SK-N-SH (cell line): ENCODE measurements at regions not wholly inside any gene's neighbourhood (a gene's known extent, or its start where the extent isn't known, plus 50 kb on each side); places are given as distances from the start of the nearest gene placed in this dataset.

Source experiments
- CTCF ChIA-PET: fragments of 300-600, 350-600 bp; formaldehyde crosslinking; extraction: SDS; loops from one replicate; lab custom pipeline; 2021; lab: Yijun Ruan, JAX
- POLR2A ChIA-PET: fragments of 350-600 bp; sonication (Branson Sonifier 250); formaldehyde crosslinking; extraction: SDS; loops from one replicate; lab custom pipeline; 2020; ENCODE audit warnings: antibody characterized with exemption, inconsistent platforms; lab: Yijun Ruan, JAX
- DNase-seq: peaks from one replicate; pipeline ENCODE4 v3.0.0; 2012
- H2AFZ ChIP-seq: fragments of 200-600 bp; sonication (generic); 2 replicates; pipeline ENCODE4 v1.8.1; 2016; ENCODE audit warnings: antibody characterized with exemption, mild to moderate bottlenecking, low read depth
- H3F3A ChIP-seq: fragments of 200-600 bp; sonication (generic); replicated peaks from 2 replicates; pipeline ENCODE3; 2016; ENCODE audit warnings: antibody characterized with exemption, mild to moderate bottlenecking; ENCODE audit not compliant: insufficient read depth
- H3K27ac ChIP-seq, 2 experiments: fragments of 200-500 bp in 1 of 2; fragments of 200-600 bp in 1 of 2; sonication (Bioruptor generic) in 1 of 2; sonication (generic), shearing (Covaris generic) in 1 of 2; 2 replicates each; pipeline versions ENCODE4 v1.5.1 to v1.6.1; 2014 to 2016; ENCODE audit warnings: low read depth in 2 of 2, inconsistent platforms in 1 of 2, low read length in 1 of 2, mild to moderate bottlenecking in 1 of 2, mixed read lengths in 1 of 2
- H3K27me3 ChIP-seq: fragments of 200-600 bp; sonication (generic), shearing (Covaris generic); 2 replicates; pipeline ENCODE4 v1.6.1; 2016; ENCODE audit warnings: mixed run types; ENCODE audit not compliant: insufficient read depth
- H3K36me3 ChIP-seq, 2 experiments: fragments of 200-500 bp in 1 of 2; fragments of 200-600 bp in 1 of 2; sonication (Bioruptor generic) in 1 of 2; sonication (generic) in 1 of 2; replicated peaks in 1 of 2; 2 replicates each; pipeline versions ENCODE3 to v1.5.1; 2014 to 2016; ENCODE audit warnings: low read length in 1 of 2, mild to moderate bottlenecking in 1 of 2; ENCODE audit not compliant: insufficient read depth in 2 of 2, control insufficient read depth in 1 of 2
- H3K4me1 ChIP-seq, 2 experiments: fragments of 200-500 bp in 1 of 2; fragments of 200-600 bp in 1 of 2; sonication (Bioruptor generic) in 1 of 2; sonication (generic), shearing (Covaris generic) in 1 of 2; 2 replicates each; pipeline versions ENCODE4 v1.5.1 to v1.6.1; 2014 to 2016; ENCODE audit warnings: low read depth in 1 of 2, low read length in 1 of 2, mixed run types in 1 of 2; ENCODE audit not compliant: insufficient read depth in 2 of 2, control insufficient read depth in 1 of 2
- H3K4me2 ChIP-seq: fragments of 200-600 bp; sonication (generic), shearing (Covaris generic); 2 replicates; pipeline ENCODE4 v1.6.1; 2017; ENCODE audit warnings: mixed run types
- H3K4me3 ChIP-seq, 2 experiments: fragments of 200-500 bp in 1 of 2; fragments of 200-600 bp in 1 of 2; sonication (Bioruptor generic) in 1 of 2; sonication (generic), shearing (Covaris generic) in 1 of 2; 2 replicates each; pipeline versions ENCODE4 v1.5.1 to v1.8.1; 2014 to 2016; ENCODE audit warnings: low read depth in 2 of 2, inconsistent platforms in 1 of 2, low read length in 1 of 2, mild to moderate bottlenecking in 1 of 2, mixed read lengths in 1 of 2, moderate library complexity in 1 of 2
- H3K79me2 ChIP-seq: fragments of 200-600 bp; sonication (generic); 2 replicates; pipeline ENCODE4 v1.8.1; 2017; ENCODE audit warnings: mild to moderate bottlenecking; ENCODE audit not compliant: insufficient read depth
- H3K9ac ChIP-seq: fragments of 200-600 bp; sonication (generic); 2 replicates; pipeline ENCODE4 v1.6.1; 2017; ENCODE audit warnings: mixed run types
- H3K9me2 ChIP-seq: fragments of 200-600 bp; sonication (generic); 2 replicates; pipeline ENCODE4 v1.6.1; 2017; ENCODE audit warnings: mixed run types
- H3K9me3 ChIP-seq: fragments of 200-600 bp; sonication (generic); 2 replicates; pipeline ENCODE4 v1.6.1; 2017; ENCODE audit warnings: mixed run types, mild to moderate bottlenecking, moderate library complexity
- H4K20me1 ChIP-seq: fragments of 200-600 bp; sonication (generic); 2 replicates; pipeline ENCODE4 v1.6.1; 2017; ENCODE audit warnings: mild to moderate bottlenecking, mixed run types; ENCODE audit not compliant: insufficient read depth
- FOSL2 ChIP-seq: IDR thresholded peaks from 2 replicates; pipeline ENCODE4 v1.4.0; 2012; ENCODE audit warnings: low read depth, mild to moderate bottlenecking, moderate library complexity, borderline replicate concordance
- FOXJ3 ChIP-seq: sonication (generic); formaldehyde crosslinking; IDR thresholded peaks from 2 replicates; pipeline ENCODE4 v1.5.1; 2020; ENCODE audit warnings: mild to moderate bottlenecking, missing genetic modification reagents
- FOXM1 ChIP-seq: IDR thresholded peaks from 2 replicates; pipeline ENCODE4 v1.4.0; 2012; ENCODE audit warnings: low read depth, mild to moderate bottlenecking
- MXI1 ChIP-seq: IDR thresholded peaks from 2 replicates; pipeline ENCODE4 v1.6.1; 2012; ENCODE audit warnings: mild to moderate bottlenecking, low read depth, low read length, improper control_type of control experiment
- POLR2AphosphoS5 ChIP-seq: IDR thresholded peaks from 2 replicates; pipeline ENCODE4 v1.6.1; 2012; ENCODE audit warnings: low read depth, low read length
- RCOR1 ChIP-seq: fragments of 150-350 bp; IDR thresholded peaks from 2 replicates; pipeline ENCODE4 v1.6.1; 2017; ENCODE audit warnings: antibody characterized with exemption, low read length
- RFX5 ChIP-seq: IDR thresholded peaks from 2 replicates; pipeline ENCODE4 v1.6.1; 2012; ENCODE audit warnings: mild to moderate bottlenecking, improper control_type of control experiment, low read length
- RXRA ChIP-seq: IDR thresholded peaks from 2 replicates; pipeline ENCODE4 v1.4.0; 2012; ENCODE audit warnings: low read depth, mild to moderate bottlenecking, borderline replicate concordance
- TAF1 ChIP-seq: IDR thresholded peaks from 2 replicates; pipeline ENCODE4 v1.6.1; 2012; ENCODE audit warnings: low read depth, mild to moderate bottlenecking, low read length, moderate library complexity, borderline replicate concordance
- WGBS: methylation state at CpG from one replicate; pipeline ENCODE4 v1.1.6; 2017; ENCODE audit warnings: low lambda C conversion rate; 5-methylcytosine and 5-hydroxymethylcytosine counted together
- TF ChIP-seq, protein P1 (sequence below): IDR thresholded peaks from 2 replicates; pipeline ENCODE4; 2012
- TF ChIP-seq, protein P2 (sequence below): fragments of 200-600 bp; sonication (generic); IDR thresholded peaks from 2 replicates; pipeline ENCODE4 v1.6.1; 2017; ENCODE audit warnings: antibody characterized with exemption, mild to moderate bottlenecking, moderate library complexity
- TF ChIP-seq, protein P3 (sequence below): fragments of 150-350 bp; IDR thresholded peaks from 2 replicates; pipeline ENCODE4 v1.6.1; 2017; ENCODE audit warnings: antibody characterized with exemption, low read length, low read depth, borderline replicate concordance
- TF ChIP-seq, protein P4 (sequence below): IDR thresholded peaks from 2 replicates; pipeline ENCODE4 v1.4.0; 2012; ENCODE audit warnings: low read depth
- TF ChIP-seq, protein P5 (sequence below): fragments of 150-350 bp; IDR thresholded peaks from 2 replicates; pipeline ENCODE4 v1.6.1; 2016; ENCODE audit warnings: mild to moderate bottlenecking, low read depth, low read length

DNA sequence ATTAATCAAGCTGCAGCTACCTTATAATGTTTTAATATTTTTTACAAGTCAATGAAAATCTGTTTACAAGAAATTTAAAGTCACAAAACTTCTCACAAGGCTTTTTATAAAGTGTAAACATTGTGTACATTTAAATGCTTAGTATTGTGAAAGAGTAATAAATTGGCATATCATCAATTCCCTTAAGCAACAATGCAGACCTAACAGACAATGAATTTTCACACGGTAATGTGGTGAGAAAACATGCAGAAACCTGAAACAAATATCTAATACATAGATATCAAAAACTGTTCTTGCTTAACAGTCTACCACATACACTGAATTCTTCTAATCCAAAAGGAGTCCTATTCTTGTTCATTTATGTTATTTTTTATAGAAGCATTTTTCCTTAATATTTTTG, 220.7 kb downstream of the CRPPA start:
- Histone ChIP-seq H3F3A (no peaks in the 10 kb centered on the region), H4K20me1 (no peaks in the 10 kb centered on the region), H3K27ac (no peak overlapping the region), H3K79me2 (no peaks in the 10 kb centered on the region), H3K9me3 (no peaks in the 10 kb centered on the region), H3K4me2 (no peak overlapping the region), H3K27me3 (no peaks in the 10 kb centered on the region), H2AFZ (no peak overlapping the region), H3K9ac (no peak overlapping the region), H3K9me2 (no peaks in the 10 kb centered on the region), H3K4me1 (peaks cover 0 to 18% of the 10 kb centered on the region in 2 experiments; a peak in 2 of 4 replicates), H3K4me3 (no peak overlapping the region), H3K36me3 (no peaks in the 10 kb centered on the region)
- 24% methylated on average over 1 of the region's 1 CpG for WGBS
- ChIA-PET POLR2A (no interaction called here), CTCF (interaction anchor here (0.9 to 1.5 kb wide), 3 partner anchors 10 to 660 kb away, joined by 3 to 4 read pairs (median 4); no protein-coding TSS in a partner anchor)
- TF ChIP-seq RXRA = no peak
- no peak for DNase-seq

DNA sequence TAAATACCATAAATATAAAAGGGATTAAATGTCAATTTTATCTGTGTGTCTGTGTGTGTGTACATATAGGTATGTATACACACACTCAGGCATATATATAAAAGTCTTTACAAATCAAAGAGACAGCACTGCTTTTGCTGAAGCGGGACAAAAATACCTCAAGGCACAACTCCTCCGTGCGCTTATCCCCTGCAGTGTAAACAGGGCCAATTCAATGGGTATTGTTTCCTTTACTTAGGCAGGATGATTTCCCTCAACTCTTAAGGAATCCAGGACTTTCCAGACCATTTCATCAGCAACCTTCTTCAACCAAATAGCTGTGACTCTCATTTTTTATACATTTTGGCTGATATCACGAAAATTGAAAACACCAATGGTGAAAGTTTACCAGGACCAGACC, 227.7 kb downstream of the CRPPA start:
- H4K20me1 ChIP-seq = no peaks in the 10 kb centered on the region
- no peak overlapping the region for H3K4me3 ChIP-seq
- no peaks in the 10 kb centered on the region for H3K79me2 ChIP-seq
- H3K36me3 ChIP-seq = no peaks in the 10 kb centered on the region
- no peak for DNase-seq
- CTCF ChIA-PET = no interaction called here
- no peak overlapping the region for H3K9ac ChIP-seq
- H3K9me3 ChIP-seq = no peaks in the 10 kb centered on the region
- WGBS = 44% methylated on average over 4 of the region's 4 CpGs
- H3K27ac ChIP-seq = no peak overlapping the region
- H2AFZ ChIP-seq = no peak overlapping the region
- H3K9me2 ChIP-seq = no peaks in the 10 kb centered on the region
- H3K4me1 ChIP-seq = no peaks in the 10 kb centered on the region
- no peaks in the 10 kb centered on the region for H3F3A ChIP-seq
- POLR2A ChIA-PET = no interaction called here
- no peaks in the 10 kb centered on the region for H3K27me3 ChIP-seq
- no peak overlapping the region for H3K4me2 ChIP-seq
- TF ChIP-seq, protein P1, sequence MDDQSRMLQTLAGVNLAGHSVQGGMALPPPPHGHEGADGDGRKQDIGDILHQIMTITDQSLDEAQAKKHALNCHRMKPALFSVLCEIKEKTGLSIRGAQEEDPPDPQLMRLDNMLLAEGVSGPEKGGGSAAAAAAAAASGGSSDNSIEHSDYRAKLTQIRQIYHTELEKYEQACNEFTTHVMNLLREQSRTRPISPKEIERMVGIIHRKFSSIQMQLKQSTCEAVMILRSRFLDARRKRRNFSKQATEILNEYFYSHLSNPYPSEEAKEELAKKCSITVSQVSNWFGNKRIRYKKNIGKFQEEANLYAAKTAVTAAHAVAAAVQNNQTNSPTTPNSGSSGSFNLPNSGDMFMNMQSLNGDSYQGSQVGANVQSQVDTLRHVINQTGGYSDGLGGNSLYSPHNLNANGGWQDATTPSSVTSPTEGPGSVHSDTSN = no peak
- TF ChIP-seq, protein P2, sequence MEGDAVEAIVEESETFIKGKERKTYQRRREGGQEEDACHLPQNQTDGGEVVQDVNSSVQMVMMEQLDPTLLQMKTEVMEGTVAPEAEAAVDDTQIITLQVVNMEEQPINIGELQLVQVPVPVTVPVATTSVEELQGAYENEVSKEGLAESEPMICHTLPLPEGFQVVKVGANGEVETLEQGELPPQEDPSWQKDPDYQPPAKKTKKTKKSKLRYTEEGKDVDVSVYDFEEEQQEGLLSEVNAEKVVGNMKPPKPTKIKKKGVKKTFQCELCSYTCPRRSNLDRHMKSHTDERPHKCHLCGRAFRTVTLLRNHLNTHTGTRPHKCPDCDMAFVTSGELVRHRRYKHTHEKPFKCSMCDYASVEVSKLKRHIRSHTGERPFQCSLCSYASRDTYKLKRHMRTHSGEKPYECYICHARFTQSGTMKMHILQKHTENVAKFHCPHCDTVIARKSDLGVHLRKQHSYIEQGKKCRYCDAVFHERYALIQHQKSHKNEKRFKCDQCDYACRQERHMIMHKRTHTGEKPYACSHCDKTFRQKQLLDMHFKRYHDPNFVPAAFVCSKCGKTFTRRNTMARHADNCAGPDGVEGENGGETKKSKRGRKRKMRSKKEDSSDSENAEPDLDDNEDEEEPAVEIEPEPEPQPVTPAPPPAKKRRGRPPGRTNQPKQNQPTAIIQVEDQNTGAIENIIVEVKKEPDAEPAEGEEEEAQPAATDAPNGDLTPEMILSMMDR = no peak

DNA sequence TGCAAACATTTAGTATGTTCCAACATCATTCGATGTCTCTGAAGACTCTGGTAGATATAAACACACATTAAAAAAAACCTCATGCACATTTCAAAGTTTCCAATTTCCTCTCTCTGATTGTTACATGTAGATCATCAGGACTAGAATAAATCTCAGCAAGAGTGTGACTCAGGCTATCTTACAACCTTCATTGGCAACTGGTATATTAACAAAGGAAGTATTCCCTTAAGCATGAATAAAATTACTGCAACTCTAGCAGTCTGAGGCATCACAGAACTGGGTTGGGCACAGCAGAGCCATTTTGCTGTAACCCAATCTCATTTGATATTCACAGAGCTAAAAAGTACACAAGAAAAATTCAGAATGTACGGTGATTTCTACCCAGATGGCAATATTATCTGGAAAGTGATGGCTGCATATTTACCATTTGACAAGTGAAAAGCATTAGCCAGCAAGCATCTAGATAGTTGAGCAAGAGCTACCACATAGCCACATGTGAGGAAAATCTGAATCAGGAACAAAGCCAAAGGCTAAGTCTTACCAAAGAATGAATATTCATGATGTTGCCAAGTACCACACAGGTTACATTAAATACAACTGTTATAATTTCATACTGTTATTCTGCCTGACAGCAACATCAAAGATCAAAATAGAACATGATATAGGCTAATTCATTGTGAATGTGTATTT, 232.2 kb downstream of the CRPPA start:
- ChIA-PET CTCF (no interaction called here), POLR2A (no interaction called here)
- H3K9me3 ChIP-seq = no peaks in the 10 kb centered on the region
- WGBS = 35% methylated on average over 2 of the region's 2 CpGs
- H3K9me2 ChIP-seq = no peaks in the 10 kb centered on the region
- H3F3A ChIP-seq = no peaks in the 10 kb centered on the region
- H3K9ac ChIP-seq = no peak overlapping the region
- DNase-seq = no peak
- no peaks in the 10 kb centered on the region for H3K27me3 ChIP-seq
- H3K27ac ChIP-seq = no peak overlapping the region
- no peaks in the 10 kb centered on the region for H4K20me1 ChIP-seq
- no peaks in the 10 kb centered on the region; a peak in 1 of 4 replicates for H3K4me1 ChIP-seq
- H3K79me2 ChIP-seq = no peaks in the 10 kb centered on the region
- H2AFZ ChIP-seq = no peak overlapping the region
- TF ChIP-seq FOXM1 (no peak), TAF1 (no peak), RXRA (no peak), RCOR1 (no peak), POLR2AphosphoS5 (no peak), FOSL2 (no peak), RFX5 (no peak), FOXJ3 (CRISPR knock-in tag) (no peak), MXI1 (no peak)
- TF ChIP-seq, protein P3, sequence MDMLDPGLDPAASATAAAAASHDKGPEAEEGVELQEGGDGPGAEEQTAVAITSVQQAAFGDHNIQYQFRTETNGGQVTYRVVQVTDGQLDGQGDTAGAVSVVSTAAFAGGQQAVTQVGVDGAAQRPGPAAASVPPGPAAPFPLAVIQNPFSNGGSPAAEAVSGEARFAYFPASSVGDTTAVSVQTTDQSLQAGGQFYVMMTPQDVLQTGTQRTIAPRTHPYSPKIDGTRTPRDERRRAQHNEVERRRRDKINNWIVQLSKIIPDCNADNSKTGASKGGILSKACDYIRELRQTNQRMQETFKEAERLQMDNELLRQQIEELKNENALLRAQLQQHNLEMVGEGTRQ = no peak
- TF ChIP-seq, protein P4, sequence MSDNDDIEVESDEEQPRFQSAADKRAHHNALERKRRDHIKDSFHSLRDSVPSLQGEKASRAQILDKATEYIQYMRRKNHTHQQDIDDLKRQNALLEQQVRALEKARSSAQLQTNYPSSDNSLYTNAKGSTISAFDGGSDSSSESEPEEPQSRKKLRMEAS = no peak
- TF ChIP-seq, protein P5, sequence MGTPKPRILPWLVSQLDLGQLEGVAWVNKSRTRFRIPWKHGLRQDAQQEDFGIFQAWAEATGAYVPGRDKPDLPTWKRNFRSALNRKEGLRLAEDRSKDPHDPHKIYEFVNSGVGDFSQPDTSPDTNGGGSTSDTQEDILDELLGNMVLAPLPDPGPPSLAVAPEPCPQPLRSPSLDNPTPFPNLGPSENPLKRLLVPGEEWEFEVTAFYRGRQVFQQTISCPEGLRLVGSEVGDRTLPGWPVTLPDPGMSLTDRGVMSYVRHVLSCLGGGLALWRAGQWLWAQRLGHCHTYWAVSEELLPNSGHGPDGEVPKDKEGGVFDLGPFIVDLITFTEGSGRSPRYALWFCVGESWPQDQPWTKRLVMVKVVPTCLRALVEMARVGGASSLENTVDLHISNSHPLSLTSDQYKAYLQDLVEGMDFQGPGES = no peak
- H3K36me3 ChIP-seq = no peaks in the 10 kb centered on the region
- no peak overlapping the region for H3K4me2 ChIP-seq
- H3K4me3 ChIP-seq = no peak overlapping the region
